ENCODE measurements at regions not wholly inside any gene's neighbourhood (a gene's known extent, or its start where the extent isn't known, plus 50 kb on each side); places are given as distances from the start of the nearest gene placed in this dataset.

GRCh38 chr5:90293931-90294330, 115.6 kb downstream of the CETN3 start:
- no peak for TF ChIP-seq CTCF (IDR thresholded peaks at IDR 0.05)
- no peak for TF ChIP-seq POLR2AphosphoS5 (IDR thresholded peaks at IDR 0.05)
- no peak for TF ChIP-seq POLR2A (IDR thresholded peaks at IDR 0.05)
